Karpas-422 (cell line): ENCODE measurements at regions not wholly inside any gene's neighbourhood (a gene's known extent, or its start where the extent isn't known, plus 50 kb on each side); places are given as distances from the start of the nearest gene placed in this dataset.

Source experiments
- DNase-seq: peaks from one replicate; pipeline ENCODE4 v3.0.0-alpha.2; 2015
- H2AFZ ChIP-seq: fragments of 200-600 bp; sonication (generic); 2 replicates; pipeline ENCODE4 v1.6.1; 2014; ENCODE audit warnings: antibody characterized with exemption, low read length, mixed read lengths
- H3K27ac ChIP-seq: fragments of 200-600 bp; sonication (generic); 2 replicates; pipeline ENCODE4 v1.5.1; 2014; ENCODE audit warnings: mild to moderate bottlenecking, low read length, moderate library complexity
- H3K27me3 ChIP-seq: fragments of 200-600 bp; sonication (generic); 2 replicates; pipeline ENCODE4 v1.6.1; 2014; ENCODE audit warnings: low read length, mixed read lengths
- H3K36me3 ChIP-seq: fragments of 200-600 bp; sonication (generic); 2 replicates; pipeline ENCODE4 v1.6.1; 2014; ENCODE audit warnings: low read length, mixed read lengths; ENCODE audit not compliant: insufficient read depth
- H3K4me1 ChIP-seq: fragments of 200-600 bp; sonication (generic); 2 replicates; pipeline ENCODE4 v1.6.1; 2014; ENCODE audit warnings: mild to moderate bottlenecking, low read length, mixed read lengths
- H3K4me2 ChIP-seq: fragments of 200-600 bp; sonication (generic); 2 replicates; pipeline ENCODE4 v1.6.1; 2014; ENCODE audit warnings: low read length, low read depth, mild to moderate bottlenecking; ENCODE audit not compliant: poor library complexity, severe bottlenecking
- H3K4me3 ChIP-seq: fragments of 200-600 bp; sonication (generic); 2 replicates; pipeline ENCODE4 v1.5.1; 2014; ENCODE audit warnings: mild to moderate bottlenecking, antibody characterized with exemption, low read length, mixed read lengths
- H3K79me2 ChIP-seq: fragments of 200-600 bp; sonication (generic); 2 replicates; pipeline ENCODE4 v1.6.1; 2014; ENCODE audit warnings: mild to moderate bottlenecking, low read length, mixed read lengths
- H3K9ac ChIP-seq: fragments of 200-600 bp; sonication (generic); 2 replicates; pipeline ENCODE4 v1.6.0; 2014; ENCODE audit warnings: low read length
- H3K9me2 ChIP-seq: fragments of 200-600 bp; sonication (generic), shearing (Covaris generic); replicated peaks from 2 replicates; pipeline ENCODE4 v1.6.0; 2014; ENCODE audit warnings: mild to moderate bottlenecking, low read length, moderate library complexity; ENCODE audit not compliant: insufficient read depth
- H3K9me3 ChIP-seq: fragments of 300-700, 200-600 bp; sonication (generic); 2 replicates; pipeline ENCODE4 v1.6.1; 2014; ENCODE audit warnings: low read length, mixed read lengths
- H4K20me1 ChIP-seq: fragments of 200-600 bp; sonication (generic); 2 replicates; pipeline ENCODE4 v1.6.1; 2014; ENCODE audit warnings: mild to moderate bottlenecking, antibody characterized with exemption, low read length, low read depth; ENCODE audit not compliant: insufficient read depth

- H3K4me1 ChIP-seq = peaks cover 5% of the 10 kb centered on the region
- H4K20me1 ChIP-seq = no peaks in the 10 kb centered on the region
- no peak overlapping the region for H3K27ac ChIP-seq
- no peaks in the 10 kb centered on the region for H3K9me3 ChIP-seq
- H3K9ac ChIP-seq = no peak overlapping the region
- H2AFZ ChIP-seq = no peak overlapping the region
- no peaks in the 10 kb centered on the region for H3K79me2 ChIP-seq
- no peaks in the 10 kb centered on the region for H3K27me3 ChIP-seq
- no peak for DNase-seq
- H3K9me2 ChIP-seq = no peaks in the 10 kb centered on the region
- H3K4me3 ChIP-seq = no peak overlapping the region
- no peaks in the 10 kb centered on the region for H3K36me3 ChIP-seq
- H3K4me2 ChIP-seq = no peak overlapping the region
Measured at GRCh38 chr11:119895981-119896380, 167.0 kb upstream of the NECTIN1 start.

DNA sequence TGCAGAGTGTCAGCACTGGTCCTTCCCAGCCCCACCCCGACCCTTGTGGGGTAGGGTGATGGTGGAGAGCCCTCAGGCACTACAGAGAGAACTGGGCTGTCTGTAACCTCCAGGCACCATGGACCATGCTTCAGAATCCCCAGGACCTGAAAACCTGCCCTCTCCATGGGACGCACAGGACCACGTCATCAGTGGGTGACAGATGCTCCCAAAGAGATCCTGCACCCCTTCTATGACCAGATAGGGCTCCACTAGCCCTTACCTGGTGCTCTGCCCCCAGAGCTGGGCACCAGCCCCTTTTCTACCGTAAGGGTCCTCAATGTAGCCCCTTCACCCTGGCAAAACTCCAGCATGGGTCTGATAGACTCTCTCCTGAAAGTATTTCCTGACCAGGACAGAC is 165.9 kb upstream of the NECTIN1 start:
- no peak for DNase-seq
- H3K36me3 ChIP-seq = no peaks in the 10 kb centered on the region
- no peak overlapping the region for H3K4me3 ChIP-seq
- no peak overlapping the region for H3K4me2 ChIP-seq
- H4K20me1 ChIP-seq = no peaks in the 10 kb centered on the region
- no peak overlapping the region for H3K27ac ChIP-seq
- no peak overlapping the region for H2AFZ ChIP-seq
- no peaks in the 10 kb centered on the region for H3K79me2 ChIP-seq
- no peaks in the 10 kb centered on the region for H3K9me2 ChIP-seq
- H3K9me3 ChIP-seq = no peaks in the 10 kb centered on the region
- H3K27me3 ChIP-seq = no peaks in the 10 kb centered on the region
- H3K9ac ChIP-seq = no peak overlapping the region
- H3K4me1 ChIP-seq = peaks cover 5% of the 10 kb centered on the region

DNA sequence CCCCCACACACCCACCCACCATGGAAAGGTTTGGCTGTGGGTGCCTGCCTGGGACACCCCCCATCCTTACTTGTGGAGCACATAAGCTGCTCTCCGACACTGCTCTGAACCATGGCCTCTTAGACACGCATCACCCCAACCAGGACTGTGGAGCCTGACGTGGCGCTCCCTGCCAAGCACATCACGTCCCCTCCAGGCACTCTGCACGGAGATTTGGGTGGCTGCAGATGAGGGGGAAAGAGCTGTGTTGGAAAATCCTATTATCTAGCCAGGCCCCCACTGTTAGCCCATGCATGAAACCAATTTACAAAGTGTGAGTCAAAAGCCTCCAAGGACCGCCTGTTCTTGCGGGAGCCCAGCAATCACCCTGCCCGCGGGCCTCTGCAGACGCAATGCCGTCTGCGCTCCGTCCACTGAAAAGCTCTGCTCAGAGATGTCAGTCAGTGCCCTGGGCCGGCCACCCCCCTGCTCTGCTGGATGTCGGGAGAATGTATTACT is 163.4 kb upstream of the NECTIN1 start:
- H3K36me3 ChIP-seq = no peaks in the 10 kb centered on the region
- H3K9me2 ChIP-seq = no peaks in the 10 kb centered on the region
- no peak overlapping the region for H3K9ac ChIP-seq
- no peak overlapping the region for H2AFZ ChIP-seq
- no peak for DNase-seq
- no peaks in the 10 kb centered on the region for H3K9me3 ChIP-seq
- no peaks in the 10 kb centered on the region for H3K27me3 ChIP-seq
- no peak overlapping the region for H3K27ac ChIP-seq
- H3K4me3 ChIP-seq = no peak overlapping the region
- no peaks in the 10 kb centered on the region for H3K79me2 ChIP-seq
- H3K4me1 ChIP-seq = peaks cover 5% of the 10 kb centered on the region
- no peak overlapping the region for H3K4me2 ChIP-seq
- no peaks in the 10 kb centered on the region for H4K20me1 ChIP-seq

- no peaks in the 10 kb centered on the region for H3K36me3 ChIP-seq
- no peak overlapping the region for H3K9ac ChIP-seq
- H3K79me2 ChIP-seq = no peaks in the 10 kb centered on the region
- no peak overlapping the region for H2AFZ ChIP-seq
- H3K4me1 ChIP-seq = peaks cover 3% of the 10 kb centered on the region
- no peak overlapping the region for H3K4me3 ChIP-seq
- H3K27ac ChIP-seq = no peak overlapping the region
- H3K9me3 ChIP-seq = no peaks in the 10 kb centered on the region
- no peaks in the 10 kb centered on the region for H3K9me2 ChIP-seq
- H4K20me1 ChIP-seq = no peaks in the 10 kb centered on the region
- DNase-seq = no peak
- no peak overlapping the region for H3K4me2 ChIP-seq
- no peaks in the 10 kb centered on the region for H3K27me3 ChIP-seq
Measured at GRCh38 chr11:119891055-119891768, 162.2 kb upstream of the NECTIN1 start.

DNA sequence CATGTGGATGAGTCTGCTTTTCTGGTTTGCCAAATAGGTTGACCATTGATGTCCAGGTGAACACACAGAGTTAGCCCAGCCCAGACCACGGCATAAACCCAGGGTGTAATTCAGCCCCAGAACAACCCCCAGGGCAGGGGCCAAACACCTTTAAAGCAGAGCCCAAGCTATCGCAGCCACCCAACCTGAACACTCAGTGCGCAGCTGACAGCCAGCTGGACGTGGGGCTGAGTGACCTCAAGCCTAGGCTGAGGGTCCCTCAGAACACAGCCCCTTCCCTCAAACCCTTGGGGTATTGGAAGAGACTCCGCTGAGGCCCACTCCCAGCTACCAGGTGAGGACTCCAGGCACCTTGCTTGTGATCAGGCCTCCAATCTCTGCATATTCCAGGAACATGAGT is 161.5 kb upstream of the NECTIN1 start:
- no peak overlapping the region for H3K9ac ChIP-seq
- no peaks in the 10 kb centered on the region for H3K9me3 ChIP-seq
- no peaks in the 10 kb centered on the region for H3K79me2 ChIP-seq
- DNase-seq = no peak
- no peaks in the 10 kb centered on the region for H3K36me3 ChIP-seq
- no peaks in the 10 kb centered on the region for H3K27me3 ChIP-seq
- H3K4me3 ChIP-seq = no peak overlapping the region
- no peak overlapping the region for H3K27ac ChIP-seq
- H3K4me1 ChIP-seq = no peaks in the 10 kb centered on the region
- no peak overlapping the region for H3K4me2 ChIP-seq
- H3K9me2 ChIP-seq = no peaks in the 10 kb centered on the region
- H2AFZ ChIP-seq = no peak overlapping the region
- no peaks in the 10 kb centered on the region for H4K20me1 ChIP-seq

GRCh38 chr11:119889728-119890280 is 160.8 kb upstream of the NECTIN1 start:
- Histone ChIP-seq H3K9me2 (no peaks in the 10 kb centered on the region), H3K27me3 (no peaks in the 10 kb centered on the region), H2AFZ (no peak overlapping the region), H3K27ac (no peak overlapping the region), H3K9ac (no peak overlapping the region), H4K20me1 (no peaks in the 10 kb centered on the region), H3K79me2 (no peaks in the 10 kb centered on the region), H3K9me3 (no peaks in the 10 kb centered on the region), H3K4me2 (no peak overlapping the region), H3K4me1 (no peaks in the 10 kb centered on the region), H3K36me3 (no peaks in the 10 kb centered on the region), H3K4me3 (no peak overlapping the region)
- no peak for DNase-seq

DNA sequence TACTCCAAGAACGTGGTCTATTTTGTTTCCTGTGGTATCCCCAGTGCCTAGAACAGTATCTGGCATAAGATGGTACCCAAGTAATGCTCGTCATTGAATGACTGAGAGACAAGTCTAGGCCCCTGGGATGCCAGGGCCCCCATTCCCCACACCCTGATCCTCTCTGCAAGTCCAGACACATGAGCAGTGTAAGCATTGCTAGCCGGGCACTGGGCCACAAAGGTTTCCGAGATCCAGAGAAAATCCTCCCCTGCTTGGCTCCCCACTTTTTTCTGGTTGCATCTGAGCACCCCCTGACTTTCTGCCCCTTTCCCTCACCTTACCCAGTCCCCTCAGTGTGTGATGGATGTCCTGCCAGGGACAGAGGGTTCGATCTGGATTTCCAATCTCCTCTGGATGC is 160.1 kb upstream of the NECTIN1 start:
- no peak overlapping the region for H3K27ac ChIP-seq
- H4K20me1 ChIP-seq = no peaks in the 10 kb centered on the region
- H3K36me3 ChIP-seq = no peaks in the 10 kb centered on the region
- H3K9ac ChIP-seq = no peak overlapping the region
- no peak overlapping the region for H2AFZ ChIP-seq
- H3K27me3 ChIP-seq = no peaks in the 10 kb centered on the region
- H3K9me2 ChIP-seq = no peaks in the 10 kb centered on the region
- no peak for DNase-seq
- no peaks in the 10 kb centered on the region for H3K79me2 ChIP-seq
- H3K4me1 ChIP-seq = peaks cover 2% of the 10 kb centered on the region
- no peaks in the 10 kb centered on the region for H3K9me3 ChIP-seq
- no peak overlapping the region for H3K4me2 ChIP-seq
- H3K4me3 ChIP-seq = no peak overlapping the region

- no peaks in the 10 kb centered on the region for H4K20me1 ChIP-seq
- no peaks in the 10 kb centered on the region for H3K27me3 ChIP-seq
- H3K27ac ChIP-seq = no peak overlapping the region
- H3K36me3 ChIP-seq = no peaks in the 10 kb centered on the region
- H2AFZ ChIP-seq = no peak overlapping the region
- no peak overlapping the region for H3K4me2 ChIP-seq
- H3K4me3 ChIP-seq = no peak overlapping the region
- H3K9ac ChIP-seq = no peak overlapping the region
- peaks cover 6% of the 10 kb centered on the region for H3K4me1 ChIP-seq
- H3K79me2 ChIP-seq = no peaks in the 10 kb centered on the region
- H3K9me3 ChIP-seq = no peaks in the 10 kb centered on the region
- DNase-seq = no peak
- no peaks in the 10 kb centered on the region for H3K9me2 ChIP-seq
Measured at GRCh38 chr11:119888119-119888518, 159.1 kb upstream of the NECTIN1 start.
